DND-41 (cell line): ENCODE measurements at regions not wholly inside any gene's neighbourhood (a gene's known extent, or its start where the extent isn't known, plus 50 kb on each side); places are given as distances from the start of the nearest gene placed in this dataset.
"Not testable (repeated sequence)": the region's sequence is repeated elsewhere in the genome, so short reads cannot be mapped to it uniquely, and the experiment has no call there.

ENCODE experiments used
- ATAC-seq: fragments of 200-7000 bp; cut with Tn5 transposase; 3 replicates; pipeline ENCODE4 v1.9.1; 2021; ENCODE audit warnings: low read depth; ENCODE audit not compliant: insufficient read depth
- DNase-seq: peaks from one replicate; pipeline ENCODE4 v3.0.0-alpha.2; 2020
- H2AFZ ChIP-seq: 2 replicates; pipeline ENCODE4 v1.6.0; 2012; ENCODE audit warnings: low read depth, low read length
- H3K27ac ChIP-seq: 2 replicates; pipeline ENCODE4 v1.5.1; 2012; ENCODE audit warnings: low read length, inconsistent platforms
- H3K27me3 ChIP-seq: fragments of 200-600 bp; sonication (generic); 2 replicates; pipeline ENCODE4 v1.6.0; 2012; ENCODE audit warnings: low read length, mild to moderate bottlenecking, inconsistent platforms; ENCODE audit not compliant: insufficient read depth, poor library complexity
- H3K36me3 ChIP-seq: 2 replicates; pipeline ENCODE4 v1.5.1; 2012; ENCODE audit warnings: low read length, inconsistent platforms; ENCODE audit not compliant: insufficient read depth
- H3K4me1 ChIP-seq: 2 replicates; pipeline ENCODE4 v1.5.1; 2012; ENCODE audit warnings: mild to moderate bottlenecking, low read length; ENCODE audit not compliant: insufficient read depth
- H3K4me2 ChIP-seq: 2 replicates; pipeline ENCODE4 v1.6.0; 2012; ENCODE audit warnings: mild to moderate bottlenecking, moderate library complexity, low read length, inconsistent platforms; ENCODE audit not compliant: insufficient read depth
- H3K4me3 ChIP-seq, 2 experiments: fragments of 200-600 bp in 1 of 2; shearing (Covaris generic) in 1 of 2; 2 replicates each; pipeline ENCODE4 v1.5.1; 2012 to 2016; ENCODE audit warnings: inconsistent platforms in 2 of 2, low read length in 2 of 2, mild to moderate bottlenecking in 2 of 2, low read depth in 1 of 2, moderate library complexity in 1 of 2
- H3K79me2 ChIP-seq: 2 replicates; pipeline ENCODE4 v1.6.0; 2012; ENCODE audit warnings: low read length, inconsistent platforms; ENCODE audit not compliant: insufficient read depth
- H3K9ac ChIP-seq: 2 replicates; pipeline ENCODE4 v1.6.0; 2012; ENCODE audit warnings: low read depth, mild to moderate bottlenecking, inconsistent platforms, low read length, moderate library complexity
- H3K9me3 ChIP-seq: 2 replicates; pipeline ENCODE4 v1.5.1; 2012; ENCODE audit warnings: low read length, moderate library complexity, mild to moderate bottlenecking, inconsistent platforms; ENCODE audit not compliant: insufficient read depth, severe bottlenecking
- H4K20me1 ChIP-seq: 2 replicates; pipeline ENCODE4 v1.6.0; 2012; ENCODE audit warnings: low read length; ENCODE audit not compliant: insufficient read depth

GRCh38 chr2:90324672-90325071 lies 1633.2 kb downstream of the RPIA start:
- H3K4me2 ChIP-seq, H3K4me1 ChIP-seq, H3K9me3 ChIP-seq, H3K79me2 ChIP-seq, ATAC-seq, H2AFZ ChIP-seq, H3K27me3 ChIP-seq, H3K4me3 ChIP-seq, H3K27ac ChIP-seq, H3K36me3 ChIP-seq, H4K20me1 ChIP-seq, DNase-seq, H3K9ac ChIP-seq: not testable (repeated sequence)

- H2AFZ ChIP-seq, H3K9ac ChIP-seq, H4K20me1 ChIP-seq, H3K27me3 ChIP-seq, H3K4me1 ChIP-seq, H3K36me3 ChIP-seq, H3K79me2 ChIP-seq, H3K4me2 ChIP-seq, ATAC-seq, H3K27ac ChIP-seq, H3K9me3 ChIP-seq, DNase-seq, H3K4me3 ChIP-seq: not testable (repeated sequence)
These were observed 1634.4 kb downstream of the RPIA start for GRCh38 chr2:90325796-90326353.

GRCh38 chr2:90355546-90355945 lies 1664.1 kb downstream of the RPIA start:
- H4K20me1 ChIP-seq, H3K4me1 ChIP-seq, ATAC-seq, H3K27me3 ChIP-seq, H3K9me3 ChIP-seq, H3K79me2 ChIP-seq, H3K36me3 ChIP-seq, H3K4me3 ChIP-seq, H3K4me2 ChIP-seq, H3K9ac ChIP-seq, H3K27ac ChIP-seq, DNase-seq, H2AFZ ChIP-seq: not testable (repeated sequence)

GRCh38 chr2:90359344-90359743 lies 1667.9 kb downstream of the RPIA start:
- not testable (repeated sequence) for ATAC-seq, H3K9me3 ChIP-seq, H3K36me3 ChIP-seq, H3K4me3 ChIP-seq, H2AFZ ChIP-seq, H3K27ac ChIP-seq, H3K4me1 ChIP-seq, DNase-seq, H3K79me2 ChIP-seq, H3K27me3 ChIP-seq, H4K20me1 ChIP-seq, H3K9ac ChIP-seq, H3K4me2 ChIP-seq

- not testable (repeated sequence) for H3K27ac ChIP-seq, H4K20me1 ChIP-seq, H3K4me2 ChIP-seq, H3K9me3 ChIP-seq, H3K79me2 ChIP-seq, H3K9ac ChIP-seq, ATAC-seq, H3K4me1 ChIP-seq, DNase-seq, H3K36me3 ChIP-seq, H3K4me3 ChIP-seq, H2AFZ ChIP-seq, H3K27me3 ChIP-seq
These were observed 1668.6 kb downstream of the RPIA start for GRCh38 chr2:90359887-90360730.

GRCh38 chr2:90360731-90361035 lies 1669.2 kb downstream of the RPIA start:
- H3K36me3 ChIP-seq, H3K27ac ChIP-seq, H3K27me3 ChIP-seq, H3K9me3 ChIP-seq, H4K20me1 ChIP-seq, DNase-seq, H3K4me2 ChIP-seq, H3K4me3 ChIP-seq, H3K79me2 ChIP-seq, ATAC-seq, H2AFZ ChIP-seq, H3K9ac ChIP-seq, H3K4me1 ChIP-seq: not testable (repeated sequence)
